ENCODE measurements at regions not wholly inside any gene's neighbourhood (a gene's known extent, or its start where the extent isn't known, plus 50 kb on each side); places are given as distances from the start of the nearest gene placed in this dataset.

DNA sequence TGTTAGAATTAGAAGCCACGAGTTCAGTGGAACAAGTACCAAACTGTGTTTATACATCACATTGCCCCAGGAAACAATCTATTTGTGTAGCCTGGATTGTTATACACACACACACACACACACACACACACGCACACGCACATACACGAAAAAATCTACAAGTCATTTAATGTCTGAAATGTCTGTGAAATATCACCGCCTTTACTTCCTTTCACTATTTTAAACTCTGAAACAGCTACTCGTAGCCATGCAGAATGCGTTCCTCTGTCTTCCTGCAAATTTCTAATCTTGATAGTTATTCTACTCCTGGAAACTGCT is 84.4 kb upstream of the SCAF8 start:
- Histone ChIP-seq H3K4me2 (ENCODE audit: control insufficient read depth, extremely low read depth, insufficient read depth, low read depth, low read length) (no peak overlapping the region), H4K20me1 (ENCODE audit: control insufficient read depth, extremely low read depth, insufficient read depth, low read length) (no peaks in the 10 kb centered on the region), H3K36me3 (ENCODE audit: control insufficient read depth in 2 of 2, extremely low read depth in 1 of 2, insufficient read depth in 2 of 2, low read length in 2 of 2) (no peaks in the 10 kb centered on the region), H2AFZ (ENCODE audit: control insufficient read depth, low read length) (no peak overlapping the region), H3K27ac (ENCODE audit: control insufficient read depth, insufficient read depth, low read length) (no peak overlapping the region), H3K9me1 (ENCODE audit: control insufficient read depth, extremely low read depth, insufficient read depth, low read length) (no peaks in the 10 kb centered on the region), H3K9ac (ENCODE audit: control insufficient read depth, extremely low read depth, insufficient read depth, low read length) (no peak overlapping the region), H3K4me1 (ENCODE audit: control insufficient read depth, extremely low read depth, insufficient read depth, low read length) (peaks cover 16% of the 10 kb centered on the region), H3K9me3 (ENCODE audit: control insufficient read depth, low read depth, low read length) (no peaks in the 10 kb centered on the region), H3K79me2 (ENCODE audit: control insufficient read depth, insufficient read depth, low read length) (no peaks in the 10 kb centered on the region), H3K27me3 (ENCODE audit: control insufficient read depth, extremely low read depth, insufficient read depth, low read length) (no peaks in the 10 kb centered on the region), H3K4me3 (ENCODE audit: control insufficient read depth in 2 of 3, extremely low read depth in 1 of 3, insufficient read depth in 2 of 3, low read depth in 1 of 3, low read length in 3 of 3) (no peak overlapping the region)
- FAIRE-seq (no peak), DNase-seq (ENCODE audit: low read depth, low spot score) (no peak)
- TF ChIP-seq, protein P1, sequence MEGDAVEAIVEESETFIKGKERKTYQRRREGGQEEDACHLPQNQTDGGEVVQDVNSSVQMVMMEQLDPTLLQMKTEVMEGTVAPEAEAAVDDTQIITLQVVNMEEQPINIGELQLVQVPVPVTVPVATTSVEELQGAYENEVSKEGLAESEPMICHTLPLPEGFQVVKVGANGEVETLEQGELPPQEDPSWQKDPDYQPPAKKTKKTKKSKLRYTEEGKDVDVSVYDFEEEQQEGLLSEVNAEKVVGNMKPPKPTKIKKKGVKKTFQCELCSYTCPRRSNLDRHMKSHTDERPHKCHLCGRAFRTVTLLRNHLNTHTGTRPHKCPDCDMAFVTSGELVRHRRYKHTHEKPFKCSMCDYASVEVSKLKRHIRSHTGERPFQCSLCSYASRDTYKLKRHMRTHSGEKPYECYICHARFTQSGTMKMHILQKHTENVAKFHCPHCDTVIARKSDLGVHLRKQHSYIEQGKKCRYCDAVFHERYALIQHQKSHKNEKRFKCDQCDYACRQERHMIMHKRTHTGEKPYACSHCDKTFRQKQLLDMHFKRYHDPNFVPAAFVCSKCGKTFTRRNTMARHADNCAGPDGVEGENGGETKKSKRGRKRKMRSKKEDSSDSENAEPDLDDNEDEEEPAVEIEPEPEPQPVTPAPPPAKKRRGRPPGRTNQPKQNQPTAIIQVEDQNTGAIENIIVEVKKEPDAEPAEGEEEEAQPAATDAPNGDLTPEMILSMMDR (optimal IDR thresholded peaks at IDR 0.05 in 1 of 3, IDR thresholded peaks at IDR 0.05 in 1 of 3, conservative IDR thresholded peaks at IDR 0.05 in 1 of 3; ENCODE audit: extremely low read depth in 1 of 3, insufficient read depth in 2 of 3, low read length in 3 of 3) = no peak
- TF ChIP-seq EZH2 (IDR thresholded peaks at IDR 0.05; ENCODE audit: low read length) = no peak
- dilution Hi-C loops (cut with MboI; ENCODE audit: extremely low pct_ligation_motif_present, low sequenced_read_pairs) = no loop called here

DNA sequence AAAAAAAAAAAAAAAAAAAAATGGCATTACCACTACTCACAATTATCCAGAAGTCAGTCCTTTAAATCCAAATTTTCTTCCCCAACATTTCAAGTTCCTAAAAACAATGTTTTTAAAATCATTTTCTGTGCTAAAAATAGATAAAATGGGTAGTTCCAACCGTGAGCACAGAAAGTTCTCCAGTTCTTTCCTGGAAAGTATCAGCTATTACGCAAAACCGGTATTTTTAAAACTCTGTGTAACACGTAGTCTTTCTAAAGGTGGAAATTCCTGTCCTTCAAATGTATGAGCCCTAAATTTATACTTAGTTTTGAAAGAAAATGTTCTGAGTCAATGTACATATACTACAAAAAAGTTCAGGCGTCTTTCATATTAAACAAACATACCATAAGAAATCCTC is 83.5 kb upstream of the SCAF8 start:
- Histone ChIP-seq H3K9ac (ENCODE audit: control insufficient read depth, extremely low read depth, insufficient read depth, low read length) (no peak overlapping the region), H3K79me2 (ENCODE audit: control insufficient read depth, insufficient read depth, low read length) (no peaks in the 10 kb centered on the region), H3K36me3 (ENCODE audit: control insufficient read depth in 2 of 2, extremely low read depth in 1 of 2, insufficient read depth in 2 of 2, low read length in 2 of 2) (no peaks in the 10 kb centered on the region), H3K9me1 (ENCODE audit: control insufficient read depth, extremely low read depth, insufficient read depth, low read length) (no peaks in the 10 kb centered on the region), H3K27me3 (ENCODE audit: control insufficient read depth, extremely low read depth, insufficient read depth, low read length) (no peaks in the 10 kb centered on the region), H3K9me3 (ENCODE audit: control insufficient read depth, low read depth, low read length) (no peaks in the 10 kb centered on the region), H3K4me3 (ENCODE audit: control insufficient read depth in 2 of 3, extremely low read depth in 1 of 3, insufficient read depth in 2 of 3, low read depth in 1 of 3, low read length in 3 of 3) (no peak overlapping the region), H3K27ac (ENCODE audit: control insufficient read depth, insufficient read depth, low read length) (no peak overlapping the region), H2AFZ (ENCODE audit: control insufficient read depth, low read length) (no peak overlapping the region), H4K20me1 (ENCODE audit: control insufficient read depth, extremely low read depth, insufficient read depth, low read length) (no peaks in the 10 kb centered on the region), H3K4me2 (ENCODE audit: control insufficient read depth, extremely low read depth, insufficient read depth, low read depth, low read length) (no peak overlapping the region), H3K4me1 (ENCODE audit: control insufficient read depth, extremely low read depth, insufficient read depth, low read length) (peaks cover 21% of the 10 kb centered on the region)
- dilution Hi-C loops (cut with MboI; ENCODE audit: extremely low pct_ligation_motif_present, low sequenced_read_pairs) = no loop called here
- TF ChIP-seq EZH2 (IDR thresholded peaks at IDR 0.05; ENCODE audit: low read length) = no peak
- TF ChIP-seq, protein P1 (optimal IDR thresholded peaks at IDR 0.05 in 1 of 3, IDR thresholded peaks at IDR 0.05 in 1 of 3, conservative IDR thresholded peaks at IDR 0.05 in 1 of 3; ENCODE audit: extremely low read depth in 1 of 3, insufficient read depth in 2 of 3, low read length in 3 of 3) = no peak
- FAIRE-seq = no peak
- no peak for DNase-seq (ENCODE audit: low read depth, low spot score)
